GM18909 (cell line): ENCODE measurements at regions not wholly inside any gene's neighbourhood (a gene's known extent, or its start where the extent isn't known, plus 50 kb on each side); places are given as distances from the start of the nearest gene placed in this dataset.
A peak's percentile ranks its signal among the peaks of the same experiment; 100 is the strongest.

Experiments used
- ATAC-seq: cut with Tn5 transposase; IDR thresholded peaks from one replicate; pipeline ENCODE4 v1.9.1; 2021; ENCODE audit warnings: mild to moderate bottlenecking; ENCODE audit not compliant: unreplicated experiment, poor library complexity

GRCh38 chr9:109549386-109549785 is 51.3 kb upstream of the PTPN3 start:
- no peak for ATAC-seq

DNA sequence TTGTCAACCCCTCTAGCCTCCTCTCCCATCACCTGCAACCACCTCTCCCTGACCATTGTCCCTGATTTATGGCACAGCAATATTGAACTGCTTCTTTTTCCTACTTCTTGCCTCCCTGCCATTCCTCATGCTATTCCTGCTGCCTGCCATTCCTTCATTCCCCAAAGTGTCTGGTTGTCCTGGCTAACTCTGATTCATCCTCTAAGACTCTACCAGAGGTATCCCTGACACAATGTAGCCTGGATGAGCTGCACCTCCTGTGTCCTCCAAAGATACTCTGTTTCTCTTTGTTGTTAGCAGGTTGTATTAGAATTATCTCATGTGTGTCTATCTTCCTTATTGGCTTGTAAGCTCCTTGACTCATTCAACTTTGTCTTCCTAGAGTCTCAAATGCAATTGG is 53.5 kb upstream of the PTPN3 start:
- no peak for ATAC-seq

GRCh38 chr9:109555215-109555614 is 57.1 kb upstream of the PTPN3 start:
- no peak for ATAC-seq

- ATAC-seq = no peak
Measured at GRCh38 chr9:109556061-109556460, 58.0 kb upstream of the PTPN3 start.

- ATAC-seq = no peak
Measured at GRCh38 chr9:109556786-109557185, 58.7 kb upstream of the PTPN3 start.

DNA sequence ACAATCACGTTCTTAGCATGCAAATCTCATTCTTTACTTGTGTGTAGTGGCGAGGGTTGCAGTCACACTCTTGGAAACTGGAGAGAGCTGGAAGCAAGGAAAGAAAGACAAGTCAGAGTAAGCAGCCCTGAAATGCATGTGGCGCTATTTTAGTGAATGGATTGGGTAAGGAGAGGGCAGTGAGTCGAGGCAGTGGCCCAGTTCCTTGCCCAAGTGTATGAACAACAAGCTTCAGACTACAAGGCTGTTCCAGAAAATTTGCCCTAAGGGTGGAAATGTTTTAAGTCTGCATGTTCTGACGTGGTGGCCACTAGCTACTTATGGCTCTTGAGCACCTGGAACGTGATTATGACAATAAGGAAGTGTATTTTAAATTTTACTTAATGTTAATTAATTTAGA is 59.4 kb upstream of the PTPN3 start:
- no peak for ATAC-seq

DNA sequence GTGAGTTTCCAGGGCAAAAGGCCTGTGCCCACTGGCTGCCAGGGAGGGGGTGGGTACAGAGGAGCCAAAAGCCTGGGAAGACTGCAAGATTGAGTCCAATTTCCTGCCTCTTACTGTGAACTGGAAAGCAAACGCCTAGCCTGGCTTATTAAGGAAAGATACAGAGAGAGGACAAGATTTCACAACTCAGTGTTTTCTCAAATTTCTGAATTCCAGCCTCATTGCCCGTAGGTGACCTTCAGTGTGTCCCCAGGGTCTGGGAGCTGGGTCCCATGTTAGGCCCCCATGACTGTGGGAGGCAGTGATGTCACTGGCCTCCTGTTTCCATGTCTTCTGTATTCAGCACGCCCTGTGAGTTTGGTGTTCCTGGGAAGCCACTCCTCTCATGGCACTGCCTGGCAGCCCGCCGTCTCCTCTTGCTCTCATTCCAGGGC is 60.6 kb upstream of the PTPN3 start:
- ATAC-seq = no peak

DNA sequence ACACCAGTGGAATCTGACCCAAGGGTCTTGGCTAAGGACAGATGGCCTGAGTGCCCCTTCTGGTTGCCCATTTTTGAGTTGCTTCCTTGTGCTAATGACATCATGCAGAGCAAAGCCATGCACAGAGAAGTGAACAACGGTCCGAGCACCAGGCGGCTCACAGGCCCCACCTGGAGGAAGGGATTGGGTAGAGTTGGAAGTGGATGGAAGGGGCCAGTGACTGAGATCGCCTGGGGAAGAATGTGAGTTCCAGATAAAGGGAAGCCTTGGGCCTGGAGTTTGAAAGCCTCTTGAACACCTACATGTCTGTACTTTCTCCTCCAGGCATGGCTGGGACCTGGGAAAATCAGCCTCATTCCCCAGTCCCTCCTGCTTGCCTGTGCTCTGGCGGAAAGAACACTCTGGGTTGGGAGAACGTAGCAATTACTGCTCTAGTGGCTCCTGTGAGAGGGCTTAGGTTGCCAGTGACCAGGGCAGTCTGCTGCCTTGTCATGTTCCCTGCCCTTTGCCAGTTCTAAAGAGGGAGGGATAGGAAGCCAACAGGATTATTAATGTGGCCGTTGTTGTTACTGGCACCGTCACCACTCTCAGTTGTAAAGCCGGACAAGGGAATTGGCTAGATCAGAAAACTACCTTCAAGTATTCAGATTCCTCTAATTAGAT is 62.5 kb upstream of the PTPN3 start:
- no peak for ATAC-seq

GRCh38 chr9:109561137-109561536 is 63.0 kb upstream of the PTPN3 start:
- ATAC-seq = no peak

GRCh38 chr9:109568089-109568488 is 70.0 kb upstream of the PTPN3 start:
- ATAC-seq = no peak

- ATAC-seq = no peak
Measured at GRCh38 chr9:109568568-109569210, 70.6 kb upstream of the PTPN3 start.

DNA sequence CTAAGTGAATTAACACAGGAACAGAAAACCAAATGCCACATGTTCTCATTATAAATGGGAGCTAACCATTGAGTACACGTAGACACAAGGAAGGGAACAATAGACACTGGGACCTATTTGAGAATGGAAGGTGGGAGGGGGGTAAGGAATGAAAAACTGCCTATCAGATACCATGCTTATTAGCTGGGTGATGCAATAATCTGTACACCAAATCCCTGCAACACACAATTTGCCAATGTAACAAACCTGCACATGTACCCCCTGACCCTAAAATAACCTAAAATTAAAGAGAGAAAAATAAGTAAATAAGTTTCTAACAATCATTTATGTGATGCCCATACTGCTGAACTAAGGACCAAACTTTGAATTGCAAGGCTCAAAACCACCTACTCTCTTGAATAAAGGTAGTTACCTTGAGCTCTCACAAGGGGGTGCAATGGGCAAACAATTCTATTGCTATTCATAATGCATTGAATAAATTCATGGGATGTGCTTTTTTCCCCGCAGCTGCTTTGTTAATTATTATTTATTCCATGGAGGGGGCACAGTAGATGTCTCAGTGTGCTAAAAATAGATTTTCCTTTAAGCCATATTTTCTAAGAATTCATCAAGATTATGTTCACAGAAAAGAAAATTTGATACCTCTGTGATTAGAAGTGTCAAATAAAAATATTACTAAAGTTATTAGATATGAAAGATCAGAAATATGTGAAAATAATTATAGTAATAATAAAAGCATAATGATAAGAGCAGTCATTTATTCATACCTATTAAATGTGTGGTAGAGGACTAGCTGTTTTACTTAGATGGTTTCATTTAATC is 76.2 kb upstream of the PTPN3 start:
- ATAC-seq = peak; percentile 82

DNA sequence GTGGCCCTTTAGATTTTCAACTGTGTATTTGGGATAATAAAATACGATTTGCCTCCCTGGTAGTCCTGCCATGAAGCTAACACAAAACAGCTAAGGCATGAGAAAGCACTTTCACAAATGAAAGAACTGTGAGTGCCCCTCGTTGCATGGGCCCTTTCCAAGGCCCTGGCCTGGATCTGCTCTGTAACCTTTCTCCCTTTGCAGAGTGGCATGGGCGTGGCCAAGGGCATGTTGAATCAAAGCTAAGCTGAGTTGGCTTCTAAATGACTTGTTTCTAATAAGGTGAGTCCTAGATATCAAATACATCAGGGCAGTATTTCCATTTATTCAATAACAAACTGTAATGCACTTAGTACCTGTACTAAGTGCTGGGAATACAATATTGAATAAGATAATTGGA is 78.7 kb upstream of the PTPN3 start:
- ATAC-seq = no peak

- no peak for ATAC-seq
Measured at GRCh38 chr9:109579191-109579948, 81.3 kb upstream of the PTPN3 start.

DNA sequence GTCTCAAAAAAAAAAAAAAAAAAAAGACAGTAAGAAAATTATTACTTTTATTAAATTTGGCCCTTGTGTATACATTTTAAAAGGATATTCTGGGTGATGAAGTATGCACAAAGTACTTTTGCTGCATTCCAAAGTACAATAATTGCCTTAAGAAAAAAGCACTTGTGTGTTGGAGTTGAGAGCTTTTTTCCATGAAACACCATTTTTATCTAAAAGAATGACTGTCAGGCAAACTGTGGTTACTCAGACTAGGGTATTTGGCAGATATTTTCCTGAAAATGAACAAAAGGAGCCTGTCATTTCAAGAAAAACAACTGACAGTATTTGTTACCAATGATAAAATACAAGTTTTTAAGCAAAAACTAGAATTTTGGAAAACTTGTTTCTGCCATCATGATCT is 84.3 kb upstream of the PTPN3 start:
- no peak for ATAC-seq

- ATAC-seq = no peak
Measured at GRCh38 chr9:109584205-109584604, 86.1 kb upstream of the PTPN3 start.

DNA sequence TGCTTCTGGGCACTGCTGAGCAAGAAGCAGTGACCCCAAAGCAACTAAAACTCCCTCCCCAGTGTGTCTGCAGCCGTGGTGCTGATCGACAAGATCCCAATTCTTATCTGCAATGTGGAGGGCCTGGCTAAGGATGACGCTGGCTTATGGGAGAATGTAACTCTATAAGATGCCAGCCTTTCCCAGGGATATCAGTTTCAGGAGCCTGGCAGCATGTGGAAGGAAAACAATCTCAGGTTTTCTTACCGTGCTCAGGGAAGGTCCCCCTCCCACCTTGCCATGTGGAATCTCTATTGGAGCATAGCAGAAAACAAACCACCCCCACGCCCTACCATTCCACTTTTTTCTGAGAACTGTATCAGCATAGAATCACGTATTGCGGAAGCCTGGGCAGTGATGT is 87.7 kb upstream of the PTPN3 start:
- ATAC-seq = no peak

GRCh38 chr9:109586993-109587392 is 88.9 kb upstream of the PTPN3 start:
- no peak for ATAC-seq

DNA sequence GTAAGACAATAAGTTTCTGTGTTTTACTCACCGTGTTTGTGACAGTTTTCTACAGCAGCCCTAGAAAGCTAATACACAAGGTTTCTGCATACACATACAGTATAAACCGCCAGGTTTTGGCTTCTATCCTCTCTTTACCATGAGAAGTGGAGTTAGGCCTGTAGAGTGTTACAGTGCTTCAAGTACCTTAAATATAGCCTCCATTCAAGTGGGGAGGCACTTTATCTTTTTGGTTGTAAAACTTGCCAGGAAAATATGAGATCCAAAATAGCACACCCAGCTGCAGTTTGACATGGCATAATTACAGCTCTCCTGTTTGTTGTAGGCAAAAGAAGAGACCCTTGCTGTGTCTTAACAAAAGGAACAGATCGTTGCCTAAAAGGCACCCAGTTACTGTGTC is 90.3 kb upstream of the PTPN3 start:
- no peak for ATAC-seq

DNA sequence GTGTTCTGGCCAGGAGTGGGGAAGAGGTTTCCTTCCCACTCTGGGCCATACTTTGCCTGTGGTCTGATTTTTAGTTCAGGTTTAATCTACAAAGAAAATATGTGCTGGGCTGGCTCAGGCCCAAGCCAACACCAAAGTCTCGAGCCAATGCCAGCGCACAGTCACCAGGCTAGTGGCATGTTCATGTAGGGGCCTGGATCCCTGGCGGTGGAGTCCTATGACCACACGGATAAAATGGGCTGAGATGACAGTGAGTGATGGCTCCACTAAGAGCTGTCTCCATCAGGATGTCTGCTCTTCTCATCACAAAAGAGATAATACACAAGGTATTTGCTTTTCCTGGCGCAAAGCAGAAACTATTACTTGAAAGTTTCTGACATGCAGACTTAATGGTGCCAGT is 92.9 kb upstream of the PTPN3 start:
- no peak for ATAC-seq

DNA sequence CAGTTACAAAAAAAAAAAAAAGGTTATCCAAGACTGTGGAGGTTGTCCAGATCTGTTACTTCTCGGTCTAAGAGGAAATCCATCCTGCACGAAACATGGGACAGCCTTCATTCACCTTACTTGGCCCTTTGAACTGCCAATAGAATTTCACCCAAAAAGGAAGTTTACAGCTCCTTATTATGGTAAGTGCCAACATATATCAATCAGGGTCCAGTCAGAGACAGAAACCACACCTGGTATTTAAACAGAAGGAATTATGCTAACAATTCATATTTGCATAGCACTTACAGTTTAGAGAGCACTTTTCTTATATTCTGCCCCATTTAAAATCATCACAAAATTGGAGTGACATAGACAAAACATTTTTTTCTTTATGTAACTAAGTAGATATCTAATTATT is 93.6 kb upstream of the PTPN3 start:
- ATAC-seq = no peak
